Right atrium auricular region (tissue), 2 donors: ENCODE measurements at regions not wholly inside any gene's neighbourhood (a gene's known extent, or its start where the extent isn't known, plus 50 kb on each side); places are given as distances from the start of the nearest gene placed in this dataset.

Experiments
- DNase-seq: peaks from one replicate; pipeline ENCODE4 v3.0.0-alpha.2; 2019; ENCODE audit warnings: low spot score
- H3K27ac ChIP-seq, 2 donors: fragments of 200-600 bp; sonication (generic); 1 replicate in 1 of 2; 2 replicates in 1 of 2; pipeline ENCODE4 v1.5.1; 2016 to 2019
- H3K27me3 ChIP-seq, 2 donors: fragments of 200-600 bp; sonication (generic); one replicate each; pipeline versions ENCODE4 v1.5.1 to v1.6.0; 2017 to 2019
- H3K36me3 ChIP-seq: fragments of 200-600 bp; sonication (generic); one replicate; pipeline ENCODE4 v1.5.1; 2016
- H3K4me1 ChIP-seq, 2 donors: fragments of 200-600 bp; sonication (generic); one replicate each; pipeline versions ENCODE4 v1.5.1 to v1.6.0; 2017 to 2019
- H3K4me3 ChIP-seq, 2 donors: fragments of 200-600 bp; sonication (generic); 1 replicate in 1 of 2; 2 replicates in 1 of 2; pipeline ENCODE4 v1.5.1; 2017 to 2019; ENCODE audit warnings: mild to moderate bottlenecking in 1 of 2, moderate library complexity in 1 of 2
- H3K9me3 ChIP-seq, 2 donors: fragments of 200-600 bp; sonication (generic); one replicate each; pipeline ENCODE4 v1.5.1; 2019
- TF ChIP-seq, protein P1 (sequence below), 2 donors: fragments of 200-600 bp; sonication (generic); IDR thresholded peaks; one replicate each; pipeline ENCODE4 v1.5.1; 2019; ENCODE audit warnings: antibody characterized with exemption in 2 of 2

DNA sequence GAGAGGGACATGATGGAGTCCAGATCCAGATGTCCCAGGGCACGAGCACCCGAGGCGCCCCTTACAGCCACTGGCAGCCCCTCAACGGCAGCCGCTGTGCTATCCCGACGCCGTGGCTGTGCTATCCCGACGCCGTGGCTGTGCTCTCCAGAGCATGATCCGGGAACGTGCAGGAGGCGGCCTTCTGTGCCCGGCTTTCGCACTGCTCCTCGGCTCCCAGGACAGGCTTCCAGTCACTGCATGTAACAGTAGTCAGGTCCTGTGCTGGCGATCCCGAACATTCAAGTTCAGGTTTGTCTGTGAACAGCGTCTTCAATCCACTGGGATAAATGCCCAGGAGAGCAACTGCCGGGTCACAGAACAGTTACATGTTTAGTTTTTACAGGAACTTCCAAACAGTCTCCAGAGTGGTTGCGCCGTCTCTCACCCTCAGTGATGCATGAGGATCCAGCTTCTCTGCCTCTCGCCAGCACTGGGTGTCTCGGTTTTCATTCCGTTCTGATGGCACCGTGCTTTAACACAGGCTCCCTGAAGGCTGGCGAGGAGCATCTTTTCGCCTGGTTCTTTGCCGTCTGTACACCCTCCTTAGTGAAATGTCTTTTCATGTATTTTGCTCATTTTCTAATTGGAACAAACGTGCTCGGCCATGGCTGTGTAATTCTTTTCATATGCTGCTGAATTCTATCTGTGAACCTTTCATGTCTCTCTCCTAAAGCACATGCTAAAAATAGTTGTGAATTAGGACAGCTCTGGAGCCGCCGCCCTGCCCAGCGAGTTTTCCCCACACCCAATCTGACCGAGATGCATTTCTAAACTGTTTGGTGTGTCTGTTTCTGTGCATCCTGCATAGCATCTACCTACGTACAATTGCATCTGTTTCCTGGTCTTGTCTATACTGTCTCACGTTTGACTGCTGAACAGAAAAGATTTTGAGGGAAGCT lies 72.6 kb upstream of the METRNL start:
- Histone ChIP-seq H3K9me3 (no peaks in the 10 kb centered on the region), H3K27me3 (no peaks in the 10 kb centered on the region), H3K27ac (peak overlapping the region in 1 of 2 donors; percentile 19), H3K4me3 (no peak overlapping the region), H3K4me1 (no peaks in the 10 kb centered on the region), H3K36me3 (no peaks in the 10 kb centered on the region)
- TF ChIP-seq, protein P1, sequence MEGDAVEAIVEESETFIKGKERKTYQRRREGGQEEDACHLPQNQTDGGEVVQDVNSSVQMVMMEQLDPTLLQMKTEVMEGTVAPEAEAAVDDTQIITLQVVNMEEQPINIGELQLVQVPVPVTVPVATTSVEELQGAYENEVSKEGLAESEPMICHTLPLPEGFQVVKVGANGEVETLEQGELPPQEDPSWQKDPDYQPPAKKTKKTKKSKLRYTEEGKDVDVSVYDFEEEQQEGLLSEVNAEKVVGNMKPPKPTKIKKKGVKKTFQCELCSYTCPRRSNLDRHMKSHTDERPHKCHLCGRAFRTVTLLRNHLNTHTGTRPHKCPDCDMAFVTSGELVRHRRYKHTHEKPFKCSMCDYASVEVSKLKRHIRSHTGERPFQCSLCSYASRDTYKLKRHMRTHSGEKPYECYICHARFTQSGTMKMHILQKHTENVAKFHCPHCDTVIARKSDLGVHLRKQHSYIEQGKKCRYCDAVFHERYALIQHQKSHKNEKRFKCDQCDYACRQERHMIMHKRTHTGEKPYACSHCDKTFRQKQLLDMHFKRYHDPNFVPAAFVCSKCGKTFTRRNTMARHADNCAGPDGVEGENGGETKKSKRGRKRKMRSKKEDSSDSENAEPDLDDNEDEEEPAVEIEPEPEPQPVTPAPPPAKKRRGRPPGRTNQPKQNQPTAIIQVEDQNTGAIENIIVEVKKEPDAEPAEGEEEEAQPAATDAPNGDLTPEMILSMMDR (IDR thresholded peaks at IDR 0.05): no peak
- DNase-seq: peak; percentile 32

DNA sequence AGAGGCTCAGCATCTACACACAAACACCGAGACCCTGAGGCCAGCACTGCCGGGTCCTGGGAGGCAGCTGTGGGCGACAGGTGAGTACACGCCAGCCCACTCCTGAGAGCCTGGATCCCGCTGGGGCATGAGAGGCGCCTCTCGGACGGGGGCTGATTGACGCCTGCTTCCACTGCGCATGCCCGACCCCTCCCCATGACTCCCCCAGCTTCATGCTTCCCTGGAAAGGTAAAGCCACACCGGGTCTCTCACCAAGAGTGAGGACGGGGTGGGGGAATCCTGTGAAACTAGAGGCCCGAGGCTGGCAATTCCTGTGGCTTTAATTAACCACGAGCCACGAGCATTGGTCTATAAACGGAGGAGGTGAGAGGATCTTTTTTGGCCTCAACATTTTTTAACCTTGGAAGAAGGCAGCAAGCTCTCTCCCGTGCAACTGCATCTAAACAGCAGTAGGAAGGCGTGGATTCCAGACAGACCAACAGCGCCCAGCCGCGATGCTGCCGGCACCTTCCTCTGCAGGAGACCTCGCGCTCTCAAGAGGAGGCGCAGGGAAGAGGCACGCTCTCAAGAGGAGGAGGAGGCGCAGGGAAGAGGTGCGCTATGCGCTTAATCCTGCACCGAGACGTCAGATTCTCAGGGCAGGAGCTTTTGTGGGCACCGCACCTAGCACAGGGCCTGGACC lies 71.8 kb upstream of the METRNL start:
- DNase-seq: peak; percentile 43
- Histone ChIP-seq H3K36me3 (no peaks in the 10 kb centered on the region), H3K27ac (no peak overlapping the region), H3K27me3 (no peaks in the 10 kb centered on the region), H3K4me3 (no peak overlapping the region), H3K4me1 (no peaks in the 10 kb centered on the region), H3K9me3 (no peaks in the 10 kb centered on the region)
- TF ChIP-seq, protein P1 (IDR thresholded peaks at IDR 0.05): no peak

DNA sequence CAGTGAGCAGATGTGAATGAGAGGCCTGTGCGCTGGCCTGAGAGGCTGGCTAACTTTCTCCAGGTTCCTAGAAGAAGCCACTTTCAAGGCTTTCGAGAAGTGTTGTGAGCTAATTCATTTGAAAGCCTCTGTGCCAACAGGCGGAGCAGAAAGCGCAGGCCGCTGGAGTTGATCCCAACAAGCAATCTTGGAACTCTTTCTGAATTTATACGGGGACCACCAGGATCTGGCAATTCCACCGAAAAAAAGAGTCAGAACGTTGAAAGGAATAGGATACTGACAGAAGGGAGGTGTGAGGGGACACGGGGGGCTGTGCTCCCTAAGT lies 71.3 kb upstream of the METRNL start:
- Histone ChIP-seq H3K36me3 (no peaks in the 10 kb centered on the region), H3K27me3 (no peaks in the 10 kb centered on the region), H3K4me3 (no peak overlapping the region), H3K27ac (no peak overlapping the region), H3K4me1 (no peaks in the 10 kb centered on the region), H3K9me3 (no peaks in the 10 kb centered on the region)
- DNase-seq: peak; percentile 34
- TF ChIP-seq, protein P1 (IDR thresholded peaks at IDR 0.05): no peak

DNA sequence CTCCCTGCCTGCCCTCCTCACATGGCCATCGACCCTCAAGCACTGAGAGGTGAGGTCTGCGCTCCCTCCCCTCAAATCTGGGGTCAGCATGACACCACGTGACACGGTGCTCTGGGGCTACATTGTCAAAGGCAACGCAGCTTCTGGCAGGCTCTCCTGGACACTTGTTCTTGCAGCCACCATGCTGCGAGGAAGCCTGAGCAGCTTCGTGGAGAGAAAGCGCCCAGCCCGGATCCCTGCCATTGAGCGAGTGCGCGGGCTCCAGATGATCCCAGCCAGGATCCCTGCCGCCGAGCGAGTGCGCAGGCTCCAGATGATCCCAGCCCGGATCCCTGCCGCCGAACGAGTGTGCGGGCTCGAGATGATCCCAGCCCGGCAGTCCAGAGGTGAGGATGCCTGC lies 70.9 kb upstream of the METRNL start:
- no peaks in the 10 kb centered on the region for H3K4me1 ChIP-seq
- H3K9me3 ChIP-seq: no peaks in the 10 kb centered on the region
- peak; percentile 21 for DNase-seq
- H3K27me3 ChIP-seq: no peaks in the 10 kb centered on the region
- H3K27ac ChIP-seq: no peak overlapping the region
- no peaks in the 10 kb centered on the region for H3K36me3 ChIP-seq
- TF ChIP-seq, protein P1 (IDR thresholded peaks at IDR 0.05): no peak
- no peak overlapping the region for H3K4me3 ChIP-seq

DNA sequence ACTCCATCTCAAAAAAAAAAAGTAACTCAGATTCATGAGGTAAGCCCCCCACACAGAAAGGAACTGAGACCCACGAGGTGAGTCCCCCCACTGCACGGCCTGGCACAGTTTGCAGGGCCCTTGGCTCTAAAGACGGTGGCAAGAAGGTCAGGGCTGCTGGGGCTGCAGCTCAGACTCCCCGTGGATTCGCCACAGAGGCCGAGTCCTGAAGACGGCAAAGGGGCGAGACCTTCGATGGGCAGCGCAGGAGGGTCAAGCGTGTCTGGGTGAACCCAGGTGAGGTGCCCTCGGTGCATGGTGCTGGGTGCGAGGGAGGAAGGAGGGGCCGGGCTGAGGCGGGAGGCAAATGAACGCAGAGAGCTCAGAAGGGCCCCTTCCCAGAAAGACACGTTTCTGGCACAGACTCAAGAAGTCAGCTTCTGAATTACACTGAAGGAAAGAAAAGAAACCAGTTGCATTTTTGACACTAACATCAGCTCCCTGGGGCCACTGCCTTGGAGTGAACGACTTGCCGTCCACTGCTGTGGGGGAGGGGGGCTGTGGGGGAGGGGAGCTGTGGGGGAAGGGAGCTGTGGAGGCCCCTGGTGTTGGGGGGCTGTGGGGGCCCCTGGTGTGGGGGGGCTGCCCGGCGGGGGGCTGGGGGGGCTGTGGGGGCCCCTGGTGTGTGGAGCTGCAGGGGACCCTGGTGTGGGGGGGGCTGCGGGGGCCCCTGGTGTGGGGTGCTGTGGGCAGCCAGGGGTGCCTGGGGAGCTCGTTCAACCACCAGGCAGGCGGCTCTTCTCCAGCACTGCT lies 69.8 kb upstream of the METRNL start:
- DNase-seq: no peak
- no peaks in the 10 kb centered on the region for H3K9me3 ChIP-seq
- H3K27ac ChIP-seq: no peak overlapping the region

More for the DNA sequence above, 69.8 kb upstream of the METRNL start:
- Histone ChIP-seq H3K27me3 (no peaks in the 10 kb centered on the region), H3K4me3 (no peak overlapping the region), H3K36me3 (no peaks in the 10 kb centered on the region), H3K4me1 (no peaks in the 10 kb centered on the region)
- TF ChIP-seq, protein P1 (IDR thresholded peaks at IDR 0.05): no peak
